BJ (cell line): ENCODE measurements at regions not wholly inside any gene's neighbourhood (a gene's known extent, or its start where the extent isn't known, plus 50 kb on each side); places are given as distances from the start of the nearest gene placed in this dataset.

Experiments
- CTCF ChIA-PET: fragments of 350-600 bp; formaldehyde crosslinking; extraction: SDS; loops from one replicate; lab custom pipeline; 2021; ENCODE audit warnings: antibody characterized with exemption, inconsistent platforms; lab: Yijun Ruan, JAX
- POLR2A ChIA-PET: fragments of 300-600 bp; sonication (Branson Sonifier 250); formaldehyde crosslinking; extraction: SDS; loops from one replicate; lab custom pipeline; 2021; ENCODE audit warnings: antibody characterized with exemption; lab: Charles Lee
- DNase-seq: peaks from one replicate; pipeline ENCODE4 v3.0.0-alpha.2; 2011; ENCODE audit warnings: low read depth
- H3K27me3 ChIP-seq: 2 replicates; pipeline ENCODE4 v1.6.0; 2011; ENCODE audit warnings: low read length; ENCODE audit not compliant: control insufficient read depth, insufficient read depth
- H3K36me3 ChIP-seq: 2 replicates; pipeline ENCODE4 v1.5.1; 2011; ENCODE audit warnings: low read length; ENCODE audit not compliant: control insufficient read depth, insufficient read depth
- H3K4me3 ChIP-seq: 2 replicates; pipeline ENCODE4 v1.5.1; 2011; ENCODE audit warnings: low read depth, mild to moderate bottlenecking, control low read depth, low read length
- TF ChIP-seq, protein P1 (sequence below): IDR thresholded peaks from 2 replicates; pipeline ENCODE4 v1.5.1; 2011; ENCODE audit warnings: low read depth, mild to moderate bottlenecking, control low read depth, inconsistent platforms, low read length, moderate library complexity; ENCODE audit not compliant: insufficient read depth

DNA sequence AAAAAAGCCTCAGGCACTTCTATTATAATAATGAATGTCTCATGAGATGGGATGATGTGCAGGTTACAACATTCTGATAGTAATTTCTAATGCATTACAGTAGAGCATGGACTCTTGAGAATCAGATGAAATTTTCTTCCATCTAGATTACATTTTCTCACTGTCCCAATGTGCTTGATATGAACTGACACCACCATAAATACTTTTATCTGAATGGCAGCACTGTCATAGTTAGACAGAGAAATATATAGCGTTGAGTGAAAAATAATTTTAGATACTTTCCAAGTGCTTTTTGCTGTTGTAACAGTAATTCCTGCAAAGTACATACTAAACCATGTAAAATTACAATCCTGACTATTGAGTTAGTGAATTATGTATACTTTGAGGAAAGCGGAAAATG, 630.1 kb downstream of the BRINP3 start:
- Histone ChIP-seq H3K36me3 (no peaks in the 10 kb centered on the region), H3K27me3 (no peaks in the 10 kb centered on the region), H3K4me3 (no peak overlapping the region)
- ChIA-PET CTCF (no interaction called here), POLR2A (no interaction called here)
- TF ChIP-seq, protein P1, sequence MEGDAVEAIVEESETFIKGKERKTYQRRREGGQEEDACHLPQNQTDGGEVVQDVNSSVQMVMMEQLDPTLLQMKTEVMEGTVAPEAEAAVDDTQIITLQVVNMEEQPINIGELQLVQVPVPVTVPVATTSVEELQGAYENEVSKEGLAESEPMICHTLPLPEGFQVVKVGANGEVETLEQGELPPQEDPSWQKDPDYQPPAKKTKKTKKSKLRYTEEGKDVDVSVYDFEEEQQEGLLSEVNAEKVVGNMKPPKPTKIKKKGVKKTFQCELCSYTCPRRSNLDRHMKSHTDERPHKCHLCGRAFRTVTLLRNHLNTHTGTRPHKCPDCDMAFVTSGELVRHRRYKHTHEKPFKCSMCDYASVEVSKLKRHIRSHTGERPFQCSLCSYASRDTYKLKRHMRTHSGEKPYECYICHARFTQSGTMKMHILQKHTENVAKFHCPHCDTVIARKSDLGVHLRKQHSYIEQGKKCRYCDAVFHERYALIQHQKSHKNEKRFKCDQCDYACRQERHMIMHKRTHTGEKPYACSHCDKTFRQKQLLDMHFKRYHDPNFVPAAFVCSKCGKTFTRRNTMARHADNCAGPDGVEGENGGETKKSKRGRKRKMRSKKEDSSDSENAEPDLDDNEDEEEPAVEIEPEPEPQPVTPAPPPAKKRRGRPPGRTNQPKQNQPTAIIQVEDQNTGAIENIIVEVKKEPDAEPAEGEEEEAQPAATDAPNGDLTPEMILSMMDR, result no peak
- no peak for DNase-seq

GRCh38 chr1:189851806-189852367, 625.8 kb downstream of the BRINP3 start:
- Histone ChIP-seq H3K27me3 (no peaks in the 10 kb centered on the region), H3K36me3 (no peaks in the 10 kb centered on the region), H3K4me3 (no peak overlapping the region)
- TF ChIP-seq, protein P1, result no peak
- ChIA-PET POLR2A (no interaction called here), CTCF (no interaction called here)
- DNase-seq, result no peak

DNA sequence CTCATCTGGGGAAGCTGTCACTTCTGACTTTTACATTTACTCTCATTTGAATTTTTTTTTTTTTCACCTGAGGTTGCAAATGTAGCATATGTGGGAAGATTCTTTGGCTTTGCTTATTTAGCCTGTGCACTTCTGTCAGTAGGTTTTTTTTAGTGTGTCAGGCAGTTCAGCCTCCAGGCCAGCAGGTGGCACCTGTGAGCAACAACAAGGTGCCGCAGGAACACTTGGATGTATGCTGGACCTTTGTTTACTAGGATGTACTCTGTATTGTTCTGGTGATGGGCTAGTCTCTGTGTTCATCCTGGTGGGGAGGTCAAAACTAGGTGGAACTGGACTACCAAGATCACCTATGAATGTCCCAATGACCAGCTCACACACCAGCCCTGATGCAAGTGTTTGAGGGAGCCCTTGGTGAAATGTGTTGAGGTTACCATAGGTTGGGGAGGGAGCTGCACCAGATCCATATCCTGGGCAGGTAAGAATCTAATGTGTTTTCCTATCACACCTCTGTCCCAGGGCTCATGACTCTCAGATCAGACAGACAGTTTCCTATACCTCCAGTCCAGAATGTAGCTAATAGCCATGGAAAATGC, 618.2 kb downstream of the BRINP3 start:
- TF ChIP-seq, protein P1, result peak; percentile 32
- H3K27me3 ChIP-seq, result no peaks in the 10 kb centered on the region
- ChIA-PET POLR2A (no interaction called here), CTCF (interaction anchor here (0.6 kb wide), 1 partner anchor 578 kb away, joined by 4 read pairs; no protein-coding TSS in a partner anchor)
- no peak overlapping the region for H3K4me3 ChIP-seq
- H3K36me3 ChIP-seq, result no peaks in the 10 kb centered on the region
- no peak for DNase-seq

- CTCF ChIA-PET, result no interaction called here
- Histone ChIP-seq H3K27me3 (no peaks in the 10 kb centered on the region), H3K36me3 (no peaks in the 10 kb centered on the region), H3K4me3 (no peak overlapping the region)
- TF ChIP-seq, protein P1, result no peak
- DNase-seq, result no peak
- POLR2A ChIA-PET, result no interaction called here
These were observed 611.1 kb downstream of the BRINP3 start for GRCh38 chr1:189866606-189867005.

GRCh38 chr1:189868021-189868420, 609.6 kb downstream of the BRINP3 start:
- POLR2A ChIA-PET, result no interaction called here

More at GRCh38 chr1:189868021-189868420, 609.6 kb downstream of the BRINP3 start:
- Histone ChIP-seq H3K36me3 (no peaks in the 10 kb centered on the region), H3K27me3 (no peaks in the 10 kb centered on the region), H3K4me3 (no peak overlapping the region)
- CTCF ChIA-PET, result no interaction called here
- no peak for DNase-seq
- TF ChIP-seq, protein P1, result no peak
